VCaP (cell line): ENCODE measurements at regions not wholly inside any gene's neighbourhood (a gene's known extent, or its start where the extent isn't known, plus 50 kb on each side); places are given as distances from the start of the nearest gene placed in this dataset.

Experiments
- H3K27ac ChIP-seq: fragments of 450-650 bp; 2 replicates; pipeline ENCODE4 v1.5.1; 2017
- CTCF ChIP-seq: fragments of 450-650 bp; conservative IDR thresholded peaks from 2 replicates; pipeline ENCODE4 v1.5.1; 2017; ENCODE audit warnings: mild to moderate bottlenecking, moderate library complexity

GRCh38 chr7:127446842-127447241 is 54.3 kb upstream of the ZNF800 start:
- H3K27ac ChIP-seq = no peak overlapping the region
- TF ChIP-seq CTCF = no peak
